ENCODE measurements at regions not wholly inside any gene's neighbourhood (a gene's known extent, or its start where the extent isn't known, plus 50 kb on each side); places are given as distances from the start of the nearest gene placed in this dataset.
"Not testable (repeated sequence)": the region's sequence is repeated elsewhere in the genome, so short reads cannot be mapped to it uniquely, and the experiment has no call there.

GRCh38 chr18:14460364-14460763 is 83.0 kb downstream of the POTEC start:
- DNase-seq (ENCODE audit: low read depth) = not testable (repeated sequence)

DNA sequence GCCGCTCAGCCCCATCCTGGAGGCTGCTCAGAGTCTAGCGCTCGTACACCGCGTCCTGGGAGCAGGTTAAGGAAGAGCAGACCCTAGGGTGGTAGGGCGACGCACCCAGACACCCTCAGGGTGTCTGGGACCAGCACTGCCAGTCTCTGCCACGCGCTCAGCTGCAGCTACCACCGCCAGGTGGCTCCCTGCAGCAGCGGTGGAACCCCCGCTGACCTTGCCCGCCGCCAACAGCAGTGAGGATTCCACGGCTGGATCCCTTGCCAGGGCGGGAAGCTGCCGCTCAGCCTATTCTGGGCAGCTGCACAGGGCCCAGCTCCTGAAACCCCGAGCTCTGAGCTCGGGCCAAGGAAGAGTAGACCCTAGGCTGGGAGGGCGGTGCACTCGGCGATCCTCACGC is 83.6 kb downstream of the POTEC start:
- DNase-seq (ENCODE audit: low read depth) = not testable (repeated sequence)

- not testable (repeated sequence) for DNase-seq (ENCODE audit: low read depth)
Measured at GRCh38 chr18:14458009-14458945, 85.1 kb downstream of the POTEC start.

GRCh38 chr18:14450637-14451009 is 92.8 kb downstream of the POTEC start:
- not testable (repeated sequence) for DNase-seq (ENCODE audit: low read depth)

GRCh38 chr18:14449995-14450636 is 93.3 kb downstream of the POTEC start:
- DNase-seq (ENCODE audit: low read depth) = not testable (repeated sequence)

- not testable (repeated sequence) for DNase-seq (ENCODE audit: low read depth)
Measured at GRCh38 chr18:14449062-14449461, 94.3 kb downstream of the POTEC start.

GRCh38 chr18:14447715-14448114 is 95.7 kb downstream of the POTEC start:
- DNase-seq (ENCODE audit: low read depth) = not testable (repeated sequence)

- peak; percentile 1 for DNase-seq (ENCODE audit: low read depth)
Measured at GRCh38 chr18:14435460-14435859, 107.9 kb downstream of the POTEC start.

GRCh38 chr18:14432371-14432770 is 111.0 kb downstream of the POTEC start:
- not testable (repeated sequence) for DNase-seq (ENCODE audit: low read depth)

GRCh38 chr18:14431031-14431521 is 112.3 kb downstream of the POTEC start:
- peak; percentile 9 for DNase-seq (ENCODE audit: low read depth)

DNA sequence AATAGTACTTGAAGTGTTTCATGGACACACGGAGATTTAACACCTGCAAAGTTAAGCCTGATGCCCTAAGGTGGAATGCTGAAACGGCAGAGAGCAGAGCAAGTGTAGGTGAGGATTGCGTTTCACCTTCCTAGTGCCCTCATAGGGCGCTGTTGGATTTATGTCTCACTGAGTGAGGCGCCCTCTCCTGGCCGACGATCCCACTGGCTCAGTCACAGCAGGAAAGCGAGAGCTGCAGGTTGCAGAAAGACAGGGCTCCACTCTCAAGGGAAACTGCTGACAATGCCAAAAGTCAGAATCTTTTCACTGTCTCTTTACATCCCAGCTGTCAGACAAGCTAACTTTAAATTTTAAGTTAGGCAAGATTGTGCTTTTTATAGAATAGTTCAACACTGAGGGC is 127.6 kb downstream of the POTEC start:
- not testable (repeated sequence) for DNase-seq (ENCODE audit: low read depth)

DNA sequence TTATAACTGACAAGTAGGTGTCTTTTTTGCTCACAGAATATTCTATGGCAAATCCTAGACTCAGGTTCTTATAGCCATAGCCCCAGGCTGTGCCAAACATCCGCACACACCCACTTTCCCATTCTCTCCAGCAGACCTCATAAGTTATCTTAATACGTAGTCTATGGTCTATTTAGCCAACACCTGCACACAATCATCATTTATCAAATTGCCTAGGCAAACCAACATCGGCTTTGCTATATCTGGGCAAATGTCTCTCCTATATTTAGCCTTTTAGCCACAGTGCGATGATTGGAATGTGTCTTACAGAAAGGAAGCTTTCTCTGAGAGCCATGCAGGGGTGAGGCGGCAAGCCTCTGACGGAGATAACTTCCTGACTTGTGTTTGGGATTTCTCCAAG is 128.0 kb downstream of the POTEC start:
- DNase-seq (ENCODE audit: low read depth) = not testable (repeated sequence)

DNA sequence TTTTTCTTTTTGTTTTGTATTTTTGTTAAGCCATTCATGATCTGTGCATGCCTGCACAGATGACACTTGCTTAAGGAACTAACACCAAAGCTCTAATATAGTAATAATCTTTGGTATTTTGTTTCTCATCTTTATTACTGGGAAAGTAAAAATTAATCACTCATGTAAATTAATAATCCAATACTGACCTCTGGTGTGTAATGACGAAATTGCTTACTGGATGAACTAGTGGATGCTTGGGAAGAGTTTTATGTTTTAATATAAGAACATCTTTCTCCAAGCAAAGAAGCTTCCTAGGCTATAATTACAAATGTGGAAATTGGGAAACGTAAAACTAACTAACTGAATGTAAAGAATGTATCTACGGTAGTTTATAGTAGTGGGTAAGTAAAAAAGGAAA is 147.9 kb downstream of the POTEC start:
- DNase-seq (ENCODE audit: low read depth) = not testable (repeated sequence)

DNA sequence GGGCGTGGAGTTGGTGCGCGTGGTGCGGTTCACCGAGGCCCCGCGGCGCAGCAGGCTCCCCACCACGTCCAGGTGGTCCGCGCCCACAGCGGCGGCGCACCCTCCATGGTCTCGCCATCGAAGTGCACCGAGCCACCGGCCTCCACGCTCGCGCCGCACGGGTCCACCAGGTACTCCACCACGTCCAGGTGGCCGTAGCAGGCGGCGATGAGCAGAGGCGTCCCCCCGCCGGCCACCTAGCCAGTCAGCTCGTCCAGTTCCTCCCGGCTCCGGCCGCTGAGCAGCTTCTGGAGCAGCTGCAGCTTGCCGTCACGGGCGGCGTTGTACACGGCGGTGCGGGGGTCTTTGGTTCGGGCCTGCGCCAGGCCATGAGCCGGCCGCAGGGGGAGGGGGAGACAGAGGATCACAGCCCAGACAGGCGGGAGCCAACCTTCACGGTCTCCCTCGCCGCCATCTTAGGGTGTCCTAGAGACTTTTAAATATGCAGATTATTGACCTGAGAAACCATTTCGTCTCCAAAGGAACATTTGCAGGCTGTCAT is 149.8 kb downstream of the POTEC start:
- not testable (repeated sequence) for DNase-seq (ENCODE audit: low read depth)

- DNase-seq (ENCODE audit: low read depth) = not testable (repeated sequence)
Measured at GRCh38 chr18:14392604-14393003, 150.8 kb downstream of the POTEC start.

DNA sequence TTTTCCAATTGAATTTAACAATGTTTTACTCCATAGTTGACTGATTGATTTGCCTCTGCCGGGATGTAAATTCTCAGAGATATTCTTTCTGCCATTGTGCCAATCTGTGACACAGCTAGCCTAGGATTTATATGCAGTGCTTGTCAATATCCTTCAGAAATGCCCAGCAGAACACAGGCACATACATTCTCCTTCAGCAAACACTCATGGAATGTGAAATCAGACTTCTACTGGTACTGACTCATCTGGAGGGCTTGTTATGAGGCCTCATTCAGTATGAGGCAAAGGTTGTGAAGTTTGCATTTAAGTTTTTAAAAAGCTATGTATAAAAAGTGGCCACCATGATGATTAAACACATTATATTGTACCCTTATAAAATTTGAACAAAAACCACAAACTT is 158.4 kb downstream of the POTEC start:
- DNase-seq (ENCODE audit: low read depth) = not testable (repeated sequence)

GRCh38 chr18:14382666-14383065 is 160.7 kb downstream of the POTEC start:
- DNase-seq (ENCODE audit: low read depth) = not testable (repeated sequence)

DNA sequence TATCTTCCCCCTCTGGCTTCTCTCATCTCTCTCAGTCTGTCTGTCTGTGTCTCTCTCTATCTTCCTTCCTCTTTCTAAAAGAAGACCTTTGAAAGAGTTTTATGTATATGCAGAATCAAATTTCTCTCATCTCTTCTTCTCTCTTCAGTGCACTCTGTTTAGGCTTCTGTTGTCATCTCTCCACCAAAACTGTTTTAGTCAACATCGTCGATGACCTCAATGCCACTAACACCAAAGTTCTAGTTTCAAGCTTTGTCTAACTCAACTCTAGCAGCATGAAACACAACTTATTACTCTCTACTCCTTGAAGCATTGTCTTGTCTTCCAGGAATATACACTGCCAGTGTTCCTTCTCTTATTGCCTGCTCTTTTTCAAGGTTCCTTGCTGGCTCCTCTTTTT is 163.9 kb downstream of the POTEC start:
- DNase-seq (ENCODE audit: low read depth) = not testable (repeated sequence)

- DNase-seq (ENCODE audit: low read depth) = not testable (repeated sequence)
Measured at GRCh38 chr18:14378376-14378775, 165.0 kb downstream of the POTEC start.

- DNase-seq (ENCODE audit: low read depth) = not testable (repeated sequence)
Measured at GRCh38 chr18:14361346-14361745, 182.1 kb downstream of the POTEC start.

- DNase-seq (ENCODE audit: low read depth) = not testable (repeated sequence)
Measured at GRCh38 chr18:14357553-14358297, 185.7 kb downstream of the POTEC start.

DNA sequence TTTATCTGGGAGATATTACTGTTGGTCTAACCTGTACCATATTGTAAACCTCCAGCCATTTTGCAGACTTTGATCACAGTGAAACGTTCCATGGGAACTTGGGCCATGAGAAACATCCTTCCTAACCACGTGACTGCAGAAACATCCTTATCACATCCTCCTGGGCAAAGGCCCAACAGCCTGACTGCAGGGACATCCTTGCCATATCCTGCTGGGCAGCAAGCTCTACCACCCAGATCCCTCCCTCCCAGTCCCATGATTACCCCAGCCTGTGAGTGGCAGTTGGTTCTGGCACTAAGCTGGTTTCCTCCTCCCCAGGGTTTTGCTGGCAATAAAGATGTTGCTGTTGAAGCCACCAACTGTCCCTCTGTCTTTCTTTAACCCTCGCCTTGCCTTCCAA is 201.2 kb downstream of the POTEC start:
- not testable (repeated sequence) for DNase-seq (ENCODE audit: low read depth)

Data from GM04504 (cell line).